GM19463 (cell line): ENCODE measurements at regions not wholly inside any gene's neighbourhood (a gene's known extent, or its start where the extent isn't known, plus 50 kb on each side); places are given as distances from the start of the nearest gene placed in this dataset.

Experiments
- ATAC-seq: cut with Tn5 transposase; IDR thresholded peaks from one replicate; pipeline ENCODE4 v1.9.1; 2021; ENCODE audit warnings: mild to moderate bottlenecking, moderate library complexity; ENCODE audit not compliant: unreplicated experiment

- no peak for ATAC-seq
Observed at GRCh38 chr5:17690473-17690872, 56.2 kb downstream of the TAF11L14 start.

- ATAC-seq: no peak
Observed at GRCh38 chr5:17691762-17692161, 57.5 kb downstream of the TAF11L14 start.

- ATAC-seq: no peak
Observed at GRCh38 chr5:17694371-17694770, 60.1 kb downstream of the TAF11L14 start.

GRCh38 chr5:17694914-17695313 lies 60.7 kb downstream of the TAF11L14 start:
- ATAC-seq: no peak

GRCh38 chr5:17696627-17697026 lies 62.4 kb downstream of the TAF11L14 start:
- ATAC-seq: no peak

- no peak for ATAC-seq
Observed at GRCh38 chr5:17697671-17698070, 63.4 kb downstream of the TAF11L14 start.

GRCh38 chr5:17709011-17709710 lies 74.9 kb downstream of the TAF11L14 start:
- no peak for ATAC-seq

GRCh38 chr5:17713301-17713700 lies 79.0 kb downstream of the TAF11L14 start:
- ATAC-seq: no peak

GRCh38 chr5:17714186-17714585 lies 79.9 kb downstream of the TAF11L14 start:
- no peak for ATAC-seq

GRCh38 chr5:17719592-17719991 lies 85.3 kb downstream of the TAF11L14 start:
- no peak for ATAC-seq

GRCh38 chr5:17720071-17720470 lies 85.8 kb downstream of the TAF11L14 start:
- no peak for ATAC-seq

- no peak for ATAC-seq
Observed at GRCh38 chr5:17723876-17724275, 89.6 kb downstream of the TAF11L14 start.

- no peak for ATAC-seq
Observed at GRCh38 chr5:17727098-17727497, 92.8 kb downstream of the TAF11L14 start.

GRCh38 chr5:17730421-17730820 lies 96.2 kb downstream of the TAF11L14 start:
- ATAC-seq: no peak

GRCh38 chr5:17732351-17732923 lies 98.2 kb downstream of the TAF11L14 start:
- ATAC-seq: no peak

GRCh38 chr5:17734011-17734410 lies 99.8 kb downstream of the TAF11L14 start:
- no peak for ATAC-seq

GRCh38 chr5:17735761-17736160 lies 101.5 kb downstream of the TAF11L14 start:
- ATAC-seq: no peak

- ATAC-seq: no peak
Observed at GRCh38 chr5:17737092-17737491, 102.8 kb downstream of the TAF11L14 start.

GRCh38 chr5:17738446-17738845 lies 104.2 kb downstream of the TAF11L14 start:
- ATAC-seq: no peak

GRCh38 chr5:17743580-17744435 lies 109.5 kb downstream of the TAF11L14 start:
- ATAC-seq: no peak

- no peak for ATAC-seq
Observed at GRCh38 chr5:17748201-17748600, 113.9 kb downstream of the TAF11L14 start.

- no peak for ATAC-seq
Observed at GRCh38 chr5:17748941-17749340, 114.7 kb downstream of the TAF11L14 start.
